BE2C (cell line): ENCODE measurements at regions not wholly inside any gene's neighbourhood (a gene's known extent, or its start where the extent isn't known, plus 50 kb on each side); places are given as distances from the start of the nearest gene placed in this dataset.
"Not testable (repeated sequence)": the region's sequence is repeated elsewhere in the genome, so short reads cannot be mapped to it uniquely, and the experiment has no call there.

Experiments used
- DNase-seq: peaks from one replicate; pipeline ENCODE4 v3.0.0-alpha.2; 2020
- H3K27me3 ChIP-seq: fragments of 250-450 bp; sonication (Bioruptor Pico); 2 replicates; pipeline ENCODE4 v1.5.1; 2020; ENCODE audit warnings: mild to moderate bottlenecking
- H3K36me3 ChIP-seq: fragments of 250-450 bp; sonication (Bioruptor Pico); 2 replicates; pipeline ENCODE4 v1.5.1; 2020; ENCODE audit warnings: mild to moderate bottlenecking
- H3K4me1 ChIP-seq: fragments of 250-450 bp; sonication (Bioruptor Pico); 2 replicates; pipeline ENCODE4 v1.5.1; 2020
- H3K4me3 ChIP-seq: 2 replicates; pipeline ENCODE4 v1.5.1; 2011; ENCODE audit warnings: low read depth, low read length
- H3K9me3 ChIP-seq: fragments of 250-450 bp; sonication (Bioruptor Pico); 2 replicates; pipeline ENCODE4 v1.5.1; 2020
- TF ChIP-seq, protein P1 (sequence below): IDR thresholded peaks from 2 replicates; pipeline ENCODE4 v1.5.1; 2012; ENCODE audit warnings: mild to moderate bottlenecking, low read depth, low read length

- H3K27me3 ChIP-seq = no peaks in the 10 kb centered on the region
- H3K36me3 ChIP-seq = no peaks in the 10 kb centered on the region
- DNase-seq = no peak
- H3K9me3 ChIP-seq = no peaks in the 10 kb centered on the region
- no peak overlapping the region for H3K4me3 ChIP-seq
- no peaks in the 10 kb centered on the region for H3K4me1 ChIP-seq
- TF ChIP-seq, protein P1, sequence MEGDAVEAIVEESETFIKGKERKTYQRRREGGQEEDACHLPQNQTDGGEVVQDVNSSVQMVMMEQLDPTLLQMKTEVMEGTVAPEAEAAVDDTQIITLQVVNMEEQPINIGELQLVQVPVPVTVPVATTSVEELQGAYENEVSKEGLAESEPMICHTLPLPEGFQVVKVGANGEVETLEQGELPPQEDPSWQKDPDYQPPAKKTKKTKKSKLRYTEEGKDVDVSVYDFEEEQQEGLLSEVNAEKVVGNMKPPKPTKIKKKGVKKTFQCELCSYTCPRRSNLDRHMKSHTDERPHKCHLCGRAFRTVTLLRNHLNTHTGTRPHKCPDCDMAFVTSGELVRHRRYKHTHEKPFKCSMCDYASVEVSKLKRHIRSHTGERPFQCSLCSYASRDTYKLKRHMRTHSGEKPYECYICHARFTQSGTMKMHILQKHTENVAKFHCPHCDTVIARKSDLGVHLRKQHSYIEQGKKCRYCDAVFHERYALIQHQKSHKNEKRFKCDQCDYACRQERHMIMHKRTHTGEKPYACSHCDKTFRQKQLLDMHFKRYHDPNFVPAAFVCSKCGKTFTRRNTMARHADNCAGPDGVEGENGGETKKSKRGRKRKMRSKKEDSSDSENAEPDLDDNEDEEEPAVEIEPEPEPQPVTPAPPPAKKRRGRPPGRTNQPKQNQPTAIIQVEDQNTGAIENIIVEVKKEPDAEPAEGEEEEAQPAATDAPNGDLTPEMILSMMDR = no peak
Measured at GRCh38 chr13:73653688-73654087, 480.5 kb downstream of the KLF12 start.

DNA sequence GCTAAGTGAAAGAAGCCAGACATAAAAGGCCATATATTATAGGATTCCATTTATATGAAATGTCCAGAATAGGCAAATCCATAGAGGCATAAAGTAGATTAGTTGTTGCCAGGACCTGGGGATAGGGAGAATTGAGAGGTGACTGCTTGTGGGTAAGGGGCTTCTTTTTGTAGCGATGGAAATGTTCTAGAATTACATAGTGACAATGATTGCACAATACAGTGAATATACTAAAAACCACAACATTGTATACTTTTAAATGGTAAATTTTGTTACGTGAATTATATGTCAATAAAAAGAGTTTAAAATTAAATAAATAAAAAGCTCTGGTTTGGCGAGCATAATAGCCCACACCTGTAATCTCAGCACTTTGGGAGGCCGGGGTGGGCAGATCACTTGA, 486.8 kb downstream of the KLF12 start:
- TF ChIP-seq, protein P1 = no peak
- DNase-seq = no peak
- H3K4me3 ChIP-seq = no peak overlapping the region
- no peaks in the 10 kb centered on the region for H3K4me1 ChIP-seq
- H3K27me3 ChIP-seq = no peaks in the 10 kb centered on the region
- no peaks in the 10 kb centered on the region for H3K9me3 ChIP-seq
- H3K36me3 ChIP-seq = no peaks in the 10 kb centered on the region

DNA sequence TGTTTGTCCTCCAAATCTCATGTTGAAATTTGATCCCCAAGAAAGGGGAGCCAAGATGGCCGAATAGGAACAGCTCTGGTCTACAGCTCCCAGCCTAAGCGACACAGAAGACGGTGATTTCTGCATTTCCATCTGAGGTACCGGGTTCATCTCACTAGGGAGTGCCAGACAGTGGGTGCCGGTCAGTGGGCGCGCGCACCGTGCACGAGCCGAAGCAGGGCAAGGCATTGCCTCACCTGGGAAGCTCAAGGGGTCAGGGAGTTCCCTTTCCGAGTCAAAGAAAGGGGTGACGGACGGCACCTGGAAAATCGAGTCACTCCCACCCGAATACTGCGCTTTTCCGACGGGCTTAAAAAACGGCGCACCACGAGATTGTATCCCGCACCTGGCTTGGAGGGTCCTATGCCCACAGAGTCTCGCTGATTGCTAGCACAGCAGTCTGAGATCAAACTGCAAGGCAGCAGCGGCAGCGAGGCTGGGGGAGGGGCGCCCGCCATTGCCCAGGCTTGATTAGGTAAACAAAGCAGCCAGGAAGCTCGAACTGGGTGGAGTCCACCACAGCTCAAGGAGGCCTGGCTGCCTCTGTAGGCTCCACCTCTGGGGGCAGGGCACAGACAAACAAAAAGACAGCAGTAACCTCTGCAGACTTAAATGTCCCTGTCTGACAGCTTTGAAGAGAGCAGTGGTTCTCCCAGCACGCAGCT, 493.6 kb downstream of the KLF12 start:
- H3K36me3 ChIP-seq, H3K4me1 ChIP-seq, H3K27me3 ChIP-seq, H3K4me3 ChIP-seq, DNase-seq, H3K9me3 ChIP-seq: not testable (repeated sequence)

- TF ChIP-seq, protein P1 = no peak
- Histone ChIP-seq H3K27me3 (peaks cover 24% of the 10 kb centered on the region), H3K36me3 (no peaks in the 10 kb centered on the region), H3K9me3 (no peaks in the 10 kb centered on the region), H3K4me3 (no peak overlapping the region), H3K4me1 (no peaks in the 10 kb centered on the region)
- no peak for DNase-seq
Measured at GRCh38 chr13:73635166-73635787, 498.9 kb downstream of the KLF12 start.

DNA sequence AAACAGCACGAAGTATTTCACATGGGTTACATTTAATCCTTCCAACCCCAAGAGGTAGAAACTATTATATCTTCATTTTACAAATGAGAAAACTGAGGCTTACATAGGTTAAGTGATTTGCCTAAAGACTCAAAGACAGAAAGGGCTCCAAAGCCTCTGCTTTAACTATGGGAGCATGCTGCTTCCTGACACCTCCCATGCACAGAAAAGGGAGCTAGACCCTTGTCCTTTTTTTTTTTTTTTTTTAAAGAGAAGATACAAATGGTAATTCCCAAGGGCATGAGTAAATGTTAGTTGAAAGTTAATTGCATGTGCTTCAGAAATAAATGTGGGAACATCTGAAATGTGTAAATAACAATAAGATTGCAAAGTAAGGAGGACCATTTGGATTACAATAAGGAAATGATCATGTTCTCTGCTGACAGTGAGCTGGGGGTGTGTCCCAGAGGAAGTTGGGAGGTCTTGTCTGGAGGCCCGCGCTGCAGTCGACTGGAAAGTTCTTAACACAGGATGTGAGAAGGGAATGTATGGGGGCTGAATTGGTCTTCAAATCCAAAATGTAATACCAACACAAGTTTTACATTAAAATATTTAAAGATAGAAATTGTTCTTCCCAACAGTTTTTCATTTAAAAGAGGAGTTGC, 500.3 kb downstream of the KLF12 start:
- H3K9me3 ChIP-seq = no peaks in the 10 kb centered on the region
- TF ChIP-seq, protein P1 = no peak
- DNase-seq = no peak
- peaks cover 24% of the 10 kb centered on the region for H3K27me3 ChIP-seq
- H3K4me1 ChIP-seq = no peaks in the 10 kb centered on the region
- H3K4me3 ChIP-seq = no peak overlapping the region
- no peaks in the 10 kb centered on the region for H3K36me3 ChIP-seq

DNA sequence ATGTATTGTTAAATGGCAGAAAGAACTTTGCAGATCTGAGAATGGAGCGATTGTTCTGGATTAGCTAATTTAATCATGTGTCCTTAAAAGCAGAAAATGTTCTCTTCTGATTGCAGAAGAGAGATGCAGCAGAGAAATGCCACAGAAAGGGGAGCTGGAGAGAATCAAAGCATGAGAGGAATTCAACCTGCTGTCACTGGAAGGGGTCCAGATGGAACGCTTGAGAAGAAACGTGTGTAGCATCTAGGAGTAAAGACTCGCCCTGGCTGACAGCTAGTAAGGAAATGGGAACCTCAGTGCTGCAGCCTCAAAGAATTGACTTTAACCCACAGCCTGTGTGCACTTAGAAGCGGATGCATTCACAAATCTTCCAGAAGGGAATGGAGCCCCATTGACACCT, 502.8 kb downstream of the KLF12 start:
- H3K4me1 ChIP-seq = no peaks in the 10 kb centered on the region
- no peaks in the 10 kb centered on the region for H3K36me3 ChIP-seq
- H3K27me3 ChIP-seq = peaks cover 24% of the 10 kb centered on the region
- no peaks in the 10 kb centered on the region for H3K9me3 ChIP-seq
- no peak overlapping the region for H3K4me3 ChIP-seq
- no peak for DNase-seq
- TF ChIP-seq, protein P1 = no peak
